ENCODE measurements at regions not wholly inside any gene's neighbourhood (a gene's known extent, or its start where the extent isn't known, plus 50 kb on each side); places are given as distances from the start of the nearest gene placed in this dataset.

- Histone ChIP-seq H3K4me3 (ENCODE audit: low read length) (no peak overlapping the region), H2BK120ac (ENCODE audit: low read depth, low read length) (no peak overlapping the region), H3K4me1 (ENCODE audit: control insufficient read depth, low read depth, low read length) (peaks cover 5% of the 10 kb centered on the region), H3K79me1 (ENCODE audit: low read length) (no peaks in the 10 kb centered on the region), H3K27ac (ENCODE audit: low read depth, low read length) (no peak overlapping the region), H3K27me3 (ENCODE audit: insufficient read depth, low read length, poor library complexity) (no peaks in the 10 kb centered on the region), H3K4ac (ENCODE audit: low read depth, low read length) (no peak overlapping the region), H4K8ac (ENCODE audit: low read depth, low read length) (no peak overlapping the region), H3K56ac (ENCODE audit: low read length) (no peak overlapping the region), H4K5ac (ENCODE audit: low read length) (no peak overlapping the region), H3K9ac (ENCODE audit: low read length) (no peak overlapping the region), H3K18ac (ENCODE audit: low read length) (no peak overlapping the region), H3K4me2 (ENCODE audit: low read length) (no peak overlapping the region), H3K79me2 (ENCODE audit: control insufficient read depth, insufficient read depth, low read length) (no peaks in the 10 kb centered on the region), H2AK5ac (ENCODE audit: low read length) (no peak overlapping the region), H2BK15ac (replicated peaks; ENCODE audit: low read depth) (no peak overlapping the region), H3K23ac (ENCODE audit: low read length) (no peak overlapping the region), H2BK5ac (ENCODE audit: low read length) (no peak overlapping the region), H3K36me3 (ENCODE audit: control insufficient read depth, insufficient read depth, low read length) (no peaks in the 10 kb centered on the region)
- WGBS (ENCODE audit: extremely low coverage, insufficient coverage, low lambda C conversion rate) = no CpG with 5 or more reads among the region's 8 CpGs
- peak; percentile 26 for DNase-seq
Measured at GRCh38 chr2:200741468-200742202, 70.1 kb upstream of the BZW1 start.

GRCh38 chr2:200742426-200742825 lies 69.3 kb upstream of the BZW1 start:
- DNase-seq = no peak
- Histone ChIP-seq H3K56ac (ENCODE audit: low read length) (no peak overlapping the region), H3K4me2 (ENCODE audit: low read length) (no peak overlapping the region), H3K27me3 (ENCODE audit: insufficient read depth, low read length, poor library complexity) (no peaks in the 10 kb centered on the region), H3K9ac (ENCODE audit: low read length) (no peak overlapping the region), H3K36me3 (ENCODE audit: control insufficient read depth, insufficient read depth, low read length) (no peaks in the 10 kb centered on the region), H3K4me1 (ENCODE audit: control insufficient read depth, low read depth, low read length) (peaks cover 2% of the 10 kb centered on the region), H3K79me2 (ENCODE audit: control insufficient read depth, insufficient read depth, low read length) (no peaks in the 10 kb centered on the region), H2AK5ac (ENCODE audit: low read length) (no peak overlapping the region), H3K4me3 (ENCODE audit: low read length) (no peak overlapping the region), H3K18ac (ENCODE audit: low read length) (no peak overlapping the region), H3K23ac (ENCODE audit: low read length) (no peak overlapping the region), H3K4ac (ENCODE audit: low read depth, low read length) (no peak overlapping the region), H2BK120ac (ENCODE audit: low read depth, low read length) (no peak overlapping the region), H3K79me1 (ENCODE audit: low read length) (no peaks in the 10 kb centered on the region), H2BK15ac (replicated peaks; ENCODE audit: low read depth) (no peak overlapping the region), H2BK5ac (ENCODE audit: low read length) (no peak overlapping the region), H3K27ac (ENCODE audit: low read depth, low read length) (no peak overlapping the region), H4K5ac (ENCODE audit: low read length) (no peak overlapping the region), H4K8ac (ENCODE audit: low read depth, low read length) (no peak overlapping the region)
- no CpG with 5 or more reads among the region's 5 CpGs for WGBS (ENCODE audit: extremely low coverage, insufficient coverage, low lambda C conversion rate)

DNA sequence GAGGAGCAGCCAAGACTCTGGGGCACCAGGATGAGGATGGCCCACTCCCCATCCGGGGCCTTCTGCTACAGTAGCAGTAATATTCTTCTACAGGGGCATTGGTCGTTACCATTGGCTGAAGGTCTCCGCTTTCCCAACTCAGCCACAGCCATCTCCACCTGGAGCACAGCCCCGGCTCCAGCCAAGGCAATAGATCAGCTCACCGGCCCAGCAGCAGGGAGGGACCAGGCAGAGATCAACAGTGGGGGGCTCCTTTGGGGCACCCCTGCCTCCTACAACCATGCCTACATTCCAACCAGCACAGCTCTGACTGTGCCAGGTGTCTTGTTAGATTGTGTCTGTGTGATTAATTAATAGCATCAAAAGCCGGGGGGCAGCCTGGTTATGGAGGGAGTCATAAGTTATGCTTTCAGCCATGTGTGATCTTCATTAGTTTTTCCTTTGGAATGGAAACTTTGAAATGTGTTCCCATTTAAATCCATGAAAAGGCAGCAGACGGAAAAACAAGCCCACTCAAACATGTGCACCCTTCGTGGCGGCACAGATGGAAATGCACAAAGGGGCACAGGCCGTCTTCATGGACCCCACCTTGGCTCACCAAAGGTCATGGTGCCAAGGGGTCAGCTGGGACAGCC lies 68.6 kb upstream of the BZW1 start:
- DNase-seq = no peak
- no peak overlapping the region for H2AK5ac ChIP-seq (ENCODE audit: low read length)
- WGBS (ENCODE audit: extremely low coverage, insufficient coverage, low lambda C conversion rate) = no CpG with 5 or more reads among the region's 10 CpGs
- no peak overlapping the region for H2BK5ac ChIP-seq (ENCODE audit: low read length)
- no peak overlapping the region for H2BK15ac ChIP-seq (replicated peaks; ENCODE audit: low read depth)
- no peak overlapping the region for H3K9ac ChIP-seq (ENCODE audit: low read length)
- no peaks in the 10 kb centered on the region for H3K79me2 ChIP-seq (ENCODE audit: control insufficient read depth, insufficient read depth, low read length)
- no peaks in the 10 kb centered on the region for H3K4me1 ChIP-seq (ENCODE audit: control insufficient read depth, low read depth, low read length)
- H3K18ac ChIP-seq (ENCODE audit: low read length) = no peak overlapping the region
- H4K5ac ChIP-seq (ENCODE audit: low read length) = no peak overlapping the region
- no peak overlapping the region for H3K4me3 ChIP-seq (ENCODE audit: low read length)
- no peak overlapping the region for H4K8ac ChIP-seq (ENCODE audit: low read depth, low read length)
- no peak overlapping the region for H3K23ac ChIP-seq (ENCODE audit: low read length)
- H2BK120ac ChIP-seq (ENCODE audit: low read depth, low read length) = no peak overlapping the region
- no peak overlapping the region for H3K4ac ChIP-seq (ENCODE audit: low read depth, low read length)
- H3K79me1 ChIP-seq (ENCODE audit: low read length) = no peaks in the 10 kb centered on the region
- no peak overlapping the region for H3K27ac ChIP-seq (ENCODE audit: low read depth, low read length)
- H3K36me3 ChIP-seq (ENCODE audit: control insufficient read depth, insufficient read depth, low read length) = no peaks in the 10 kb centered on the region
- no peaks in the 10 kb centered on the region for H3K27me3 ChIP-seq (ENCODE audit: insufficient read depth, low read length, poor library complexity)
- no peak overlapping the region for H3K56ac ChIP-seq (ENCODE audit: low read length)
- H3K4me2 ChIP-seq (ENCODE audit: low read length) = no peak overlapping the region

- WGBS (ENCODE audit: extremely low coverage, insufficient coverage, low lambda C conversion rate) = no CpG with 5 or more reads among the region's 6 CpGs
- no peaks in the 10 kb centered on the region for H3K79me1 ChIP-seq (ENCODE audit: low read length)
Measured at GRCh38 chr2:200744201-200744602, 67.5 kb upstream of the BZW1 start.

DNA sequence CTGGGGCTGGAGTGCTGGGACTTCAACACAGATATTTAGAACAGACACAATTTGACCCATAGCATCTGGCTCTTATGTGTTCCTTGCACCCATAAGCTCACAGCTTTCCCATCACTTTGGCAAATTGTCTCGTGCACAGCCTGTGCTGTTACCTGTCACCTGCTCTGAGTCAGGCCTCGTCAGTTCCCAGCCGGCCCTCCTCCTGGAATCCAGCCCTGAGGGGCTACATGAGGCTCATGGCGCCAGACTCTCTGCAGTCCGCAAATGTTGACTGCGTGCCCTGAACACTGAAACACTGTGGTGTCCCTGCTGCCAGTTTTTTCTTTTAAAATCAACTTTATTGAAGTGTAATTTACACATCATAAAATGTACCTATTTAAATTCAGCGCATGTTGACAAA lies 65.4 kb upstream of the BZW1 start:
- Histone ChIP-seq H3K4me3 (ENCODE audit: low read length) (no peak overlapping the region), H3K9ac (ENCODE audit: low read length) (no peak overlapping the region), H3K18ac (ENCODE audit: low read length) (no peak overlapping the region), H3K79me1 (ENCODE audit: low read length) (no peaks in the 10 kb centered on the region), H3K4ac (ENCODE audit: low read depth, low read length) (no peak overlapping the region), H2AK5ac (ENCODE audit: low read length) (no peak overlapping the region), H3K36me3 (ENCODE audit: control insufficient read depth, insufficient read depth, low read length) (no peaks in the 10 kb centered on the region), H2BK15ac (replicated peaks; ENCODE audit: low read depth) (no peak overlapping the region), H3K4me1 (ENCODE audit: control insufficient read depth, low read depth, low read length) (no peaks in the 10 kb centered on the region), H4K5ac (ENCODE audit: low read length) (no peak overlapping the region), H3K27ac (ENCODE audit: low read depth, low read length) (no peak overlapping the region), H3K23ac (ENCODE audit: low read length) (no peak overlapping the region), H3K27me3 (ENCODE audit: insufficient read depth, low read length, poor library complexity) (no peaks in the 10 kb centered on the region), H3K4me2 (ENCODE audit: low read length) (no peak overlapping the region), H3K56ac (ENCODE audit: low read length) (no peak overlapping the region), H4K8ac (ENCODE audit: low read depth, low read length) (no peak overlapping the region), H2BK5ac (ENCODE audit: low read length) (no peak overlapping the region), H2BK120ac (ENCODE audit: low read depth, low read length) (no peak overlapping the region), H3K79me2 (ENCODE audit: control insufficient read depth, insufficient read depth, low read length) (no peaks in the 10 kb centered on the region)
- DNase-seq = peak; percentile 21
- no CpG with 5 or more reads among the region's 7 CpGs for WGBS (ENCODE audit: extremely low coverage, insufficient coverage, low lambda C conversion rate)

More at GRCh38 chr2:200744201-200744602, 67.5 kb upstream of the BZW1 start:
- no peaks in the 10 kb centered on the region for H3K79me2 ChIP-seq (ENCODE audit: control insufficient read depth, insufficient read depth, low read length)
- H3K4ac ChIP-seq (ENCODE audit: low read depth, low read length) = no peak overlapping the region
- no peaks in the 10 kb centered on the region for H3K4me1 ChIP-seq (ENCODE audit: control insufficient read depth, low read depth, low read length)
- no peaks in the 10 kb centered on the region for H3K27me3 ChIP-seq (ENCODE audit: insufficient read depth, low read length, poor library complexity)
- H3K9ac ChIP-seq (ENCODE audit: low read length) = no peak overlapping the region
- H2BK120ac ChIP-seq (ENCODE audit: low read depth, low read length) = no peak overlapping the region
- H2BK15ac ChIP-seq (replicated peaks; ENCODE audit: low read depth) = no peak overlapping the region
- no peak overlapping the region for H2BK5ac ChIP-seq (ENCODE audit: low read length)
- H2AK5ac ChIP-seq (ENCODE audit: low read length) = no peak overlapping the region
- H3K36me3 ChIP-seq (ENCODE audit: control insufficient read depth, insufficient read depth, low read length) = no peaks in the 10 kb centered on the region
- no peak overlapping the region for H3K18ac ChIP-seq (ENCODE audit: low read length)
- no peak for DNase-seq
- no peak overlapping the region for H3K4me2 ChIP-seq (ENCODE audit: low read length)
- no peak overlapping the region for H4K8ac ChIP-seq (ENCODE audit: low read depth, low read length)
- no peak overlapping the region for H4K5ac ChIP-seq (ENCODE audit: low read length)
- H3K23ac ChIP-seq (ENCODE audit: low read length) = no peak overlapping the region
- no peak overlapping the region for H3K4me3 ChIP-seq (ENCODE audit: low read length)
- H3K56ac ChIP-seq (ENCODE audit: low read length) = no peak overlapping the region
- no peak overlapping the region for H3K27ac ChIP-seq (ENCODE audit: low read depth, low read length)
